Bronchial epithelial cell (primary cell): ENCODE measurements at regions not wholly inside any gene's neighbourhood (a gene's known extent, or its start where the extent isn't known, plus 50 kb on each side); places are given as distances from the start of the nearest gene placed in this dataset.

Experiments
- DNase-seq: peaks from one replicate; pipeline ENCODE4 v3.0.0-alpha.2; 2010; ENCODE audit warnings: low read depth
- FAIRE-seq: peaks from 2 replicates; lab custom pipeline; 2011; peaks lifted over from hg19 to GRCh38; lab: Jason Lieb, UNC
- H3K27me3 ChIP-seq: 2 replicates; pipeline ENCODE4 v1.5.1; 2011; ENCODE audit warnings: low read length; ENCODE audit not compliant: control insufficient read depth, insufficient read depth
- H3K36me3 ChIP-seq: 2 replicates; pipeline ENCODE4 v1.5.1; 2011; ENCODE audit warnings: low read length; ENCODE audit not compliant: control insufficient read depth, insufficient read depth
- H3K4me3 ChIP-seq: 2 replicates; pipeline ENCODE4 v1.5.1; 2011; ENCODE audit warnings: mild to moderate bottlenecking, low read depth, low read length, control low read depth
- TF ChIP-seq, protein P1 (sequence below): IDR thresholded peaks from 2 replicates; pipeline ENCODE4 v1.5.1; 2011; ENCODE audit warnings: mild to moderate bottlenecking, moderate library complexity, low read length, control low read depth, inconsistent platforms; ENCODE audit not compliant: insufficient read depth, severe bottlenecking

DNA sequence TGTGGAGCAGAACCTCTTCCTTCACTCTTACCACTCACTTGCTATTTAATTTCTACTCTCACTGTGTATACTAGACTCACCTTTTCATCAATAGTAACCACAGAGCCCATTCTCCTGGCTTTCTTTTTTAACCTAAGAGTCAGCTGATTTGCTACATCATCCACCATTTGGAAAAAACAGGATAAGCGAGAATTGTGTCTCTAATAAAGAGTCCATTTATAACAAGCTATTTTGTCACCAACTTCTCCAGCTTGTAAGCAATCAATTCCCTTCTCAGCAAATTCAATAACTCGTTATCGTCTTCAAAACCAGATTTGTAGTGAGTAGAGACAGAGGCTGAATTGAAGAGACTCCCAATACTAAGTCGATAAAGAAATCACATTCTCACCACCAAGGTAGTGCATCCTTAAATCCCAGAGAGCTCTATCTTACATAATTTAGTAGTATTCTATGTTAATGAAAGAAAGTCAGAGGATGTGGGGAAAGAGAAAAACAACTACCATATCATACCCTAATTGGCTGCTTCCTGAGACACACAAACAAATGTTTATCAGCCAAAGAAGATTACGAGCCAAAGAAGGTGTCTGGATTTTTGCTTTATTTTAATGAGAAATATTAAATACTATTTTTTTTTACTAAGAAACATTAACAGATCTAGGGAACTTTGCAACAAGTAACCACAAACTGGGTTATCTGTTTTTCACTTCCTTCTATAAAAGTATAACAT, 52.5 kb upstream of the SPTBN1 start:
- FAIRE-seq (no peak), DNase-seq (no peak)
- TF ChIP-seq, protein P1, sequence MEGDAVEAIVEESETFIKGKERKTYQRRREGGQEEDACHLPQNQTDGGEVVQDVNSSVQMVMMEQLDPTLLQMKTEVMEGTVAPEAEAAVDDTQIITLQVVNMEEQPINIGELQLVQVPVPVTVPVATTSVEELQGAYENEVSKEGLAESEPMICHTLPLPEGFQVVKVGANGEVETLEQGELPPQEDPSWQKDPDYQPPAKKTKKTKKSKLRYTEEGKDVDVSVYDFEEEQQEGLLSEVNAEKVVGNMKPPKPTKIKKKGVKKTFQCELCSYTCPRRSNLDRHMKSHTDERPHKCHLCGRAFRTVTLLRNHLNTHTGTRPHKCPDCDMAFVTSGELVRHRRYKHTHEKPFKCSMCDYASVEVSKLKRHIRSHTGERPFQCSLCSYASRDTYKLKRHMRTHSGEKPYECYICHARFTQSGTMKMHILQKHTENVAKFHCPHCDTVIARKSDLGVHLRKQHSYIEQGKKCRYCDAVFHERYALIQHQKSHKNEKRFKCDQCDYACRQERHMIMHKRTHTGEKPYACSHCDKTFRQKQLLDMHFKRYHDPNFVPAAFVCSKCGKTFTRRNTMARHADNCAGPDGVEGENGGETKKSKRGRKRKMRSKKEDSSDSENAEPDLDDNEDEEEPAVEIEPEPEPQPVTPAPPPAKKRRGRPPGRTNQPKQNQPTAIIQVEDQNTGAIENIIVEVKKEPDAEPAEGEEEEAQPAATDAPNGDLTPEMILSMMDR = no peak
- H3K27me3 ChIP-seq = no peaks in the 10 kb centered on the region
- no peaks in the 10 kb centered on the region for H3K36me3 ChIP-seq
- H3K4me3 ChIP-seq = no peak overlapping the region

DNA sequence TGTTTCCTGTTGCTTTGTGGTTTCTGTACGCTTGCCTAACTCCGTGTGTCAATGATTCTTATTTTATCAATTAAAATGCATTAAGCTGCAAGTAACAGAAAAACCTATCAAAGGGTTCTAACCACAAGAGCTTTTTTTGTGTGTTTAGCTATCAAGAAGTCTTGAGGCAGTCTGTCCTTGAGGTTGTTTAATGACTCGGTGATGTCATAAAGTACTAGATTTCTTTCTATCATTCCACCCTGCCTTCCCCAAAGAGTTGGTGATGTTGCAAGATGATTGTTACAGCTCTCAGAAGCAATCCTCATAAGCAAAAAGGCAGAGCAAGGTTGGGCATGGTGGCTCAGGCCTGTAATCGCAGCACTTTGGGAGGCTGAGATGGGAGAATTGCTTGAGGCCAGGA, 51.9 kb upstream of the SPTBN1 start:
- H3K36me3 ChIP-seq = no peaks in the 10 kb centered on the region
- TF ChIP-seq, protein P1 = no peak
- FAIRE-seq (no peak), DNase-seq (no peak)
- no peaks in the 10 kb centered on the region for H3K27me3 ChIP-seq
- no peak overlapping the region for H3K4me3 ChIP-seq

DNA sequence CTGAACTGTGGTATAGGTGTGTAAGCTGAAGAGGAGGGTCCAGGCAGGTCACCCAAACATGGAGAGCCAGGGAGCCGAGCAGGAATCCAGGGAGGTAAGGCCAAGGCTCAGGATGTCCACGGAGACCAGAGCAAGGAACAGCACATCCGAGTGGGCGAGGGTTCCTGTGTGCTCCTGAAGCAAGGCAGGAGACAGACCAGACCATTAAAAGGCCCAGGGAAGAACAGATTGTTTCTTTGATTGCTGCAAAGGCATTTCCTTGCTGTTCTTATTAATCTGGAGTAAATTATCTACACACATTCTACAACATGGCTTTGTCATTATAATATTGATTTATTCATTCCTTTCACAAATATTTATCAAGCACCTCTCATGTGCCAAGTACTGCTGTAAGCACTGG, 50.1 kb upstream of the SPTBN1 start:
- TF ChIP-seq, protein P1 = no peak
- Histone ChIP-seq H3K36me3 (no peaks in the 10 kb centered on the region), H3K27me3 (no peaks in the 10 kb centered on the region), H3K4me3 (no peak overlapping the region)
- FAIRE-seq (no peak), DNase-seq (no peak)
